GM21447 (cell line): ENCODE measurements at regions not wholly inside any gene's neighbourhood (a gene's known extent, or its start where the extent isn't known, plus 50 kb on each side); places are given as distances from the start of the nearest gene placed in this dataset.

Source experiments
- ATAC-seq: cut with Tn5 transposase; IDR thresholded peaks from one replicate; pipeline ENCODE4 v1.9.1; 2021; ENCODE audit not compliant: unreplicated experiment

DNA sequence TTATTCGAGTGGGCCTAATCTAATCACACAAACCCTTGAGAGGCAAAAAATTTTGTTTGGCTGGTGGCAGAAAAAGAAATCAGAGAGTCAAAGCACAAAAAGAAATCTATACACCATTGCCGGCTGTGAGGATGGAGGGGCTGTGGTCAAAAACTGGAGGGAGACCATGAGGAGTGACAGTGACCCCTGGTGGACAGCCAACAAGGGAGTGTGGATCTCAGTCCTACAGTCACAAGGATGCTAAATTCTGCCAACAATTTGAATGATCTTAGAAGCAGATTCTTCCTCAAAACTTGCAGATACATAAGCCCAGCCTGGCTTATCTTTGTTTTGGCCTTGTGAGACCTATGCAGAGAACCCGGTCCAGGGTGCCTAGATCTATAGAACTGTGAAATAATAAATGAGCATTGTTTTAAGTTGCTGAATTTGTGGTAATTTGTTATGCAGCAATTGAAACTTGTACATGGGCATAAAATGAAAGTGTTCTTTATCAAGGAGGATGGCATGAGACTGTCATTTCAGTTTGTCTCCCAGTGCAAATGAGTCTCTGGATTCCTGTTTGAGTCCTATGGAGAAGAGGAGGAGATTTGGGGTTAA lies 103.0 kb upstream of the ARHGEF26 start:
- ATAC-seq, result no peak

DNA sequence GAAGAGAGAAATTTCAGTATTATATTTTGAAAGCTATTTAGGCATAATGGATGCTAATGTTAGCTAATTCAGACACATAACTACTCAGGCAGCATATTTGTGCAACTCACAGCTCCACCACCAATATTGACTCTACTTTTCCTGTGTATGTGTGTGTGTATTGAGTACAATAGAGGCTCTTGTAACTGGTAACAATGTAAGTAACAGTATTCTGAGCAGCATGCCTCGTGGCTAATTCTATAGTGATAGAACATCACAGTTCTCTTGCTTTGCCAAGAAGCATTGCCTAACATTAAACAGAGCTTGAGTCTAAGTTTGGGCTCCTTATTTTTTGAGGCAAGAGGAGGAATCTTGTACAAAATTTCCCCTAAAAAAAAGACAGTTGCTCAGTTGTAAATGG lies 98.6 kb upstream of the ARHGEF26 start:
- no peak for ATAC-seq

DNA sequence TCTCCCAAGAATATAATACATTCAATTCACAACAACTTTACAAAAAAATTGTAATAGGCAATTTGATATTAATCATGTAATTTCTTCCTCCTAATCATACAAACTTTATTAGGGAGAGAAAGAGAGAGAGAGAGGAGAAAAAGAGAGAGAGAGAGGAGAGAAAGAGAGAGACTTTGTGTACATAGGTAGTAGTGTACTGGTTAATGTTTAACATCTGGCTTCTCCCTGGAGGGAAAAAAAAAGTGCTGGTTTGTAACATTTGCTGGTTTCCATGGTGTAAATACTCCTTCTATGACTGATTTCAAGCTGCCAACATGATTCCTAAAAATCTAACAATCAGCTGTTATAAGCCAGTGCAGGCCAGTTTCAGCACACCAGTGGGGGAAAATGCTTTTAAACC lies 98.0 kb upstream of the ARHGEF26 start:
- no peak for ATAC-seq

DNA sequence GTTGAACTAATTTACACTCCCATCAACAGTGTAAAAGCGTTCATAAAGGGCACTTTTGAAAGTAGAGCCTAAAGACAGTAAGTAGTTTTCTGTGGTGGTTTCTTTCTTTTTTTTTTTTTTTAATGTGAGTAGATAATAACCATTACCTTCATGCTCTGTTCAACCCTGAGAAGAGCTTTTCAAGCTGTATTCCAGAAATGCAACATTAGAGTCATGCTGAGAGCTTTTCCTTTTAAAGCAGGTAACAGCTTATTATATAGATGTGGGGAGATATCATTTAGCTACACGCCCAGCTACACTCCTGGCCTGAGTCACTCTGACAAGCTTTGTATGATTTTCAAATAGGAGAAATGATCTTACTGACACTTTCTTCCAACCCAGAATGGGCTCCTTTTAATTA lies 96.2 kb upstream of the ARHGEF26 start:
- ATAC-seq, result no peak

DNA sequence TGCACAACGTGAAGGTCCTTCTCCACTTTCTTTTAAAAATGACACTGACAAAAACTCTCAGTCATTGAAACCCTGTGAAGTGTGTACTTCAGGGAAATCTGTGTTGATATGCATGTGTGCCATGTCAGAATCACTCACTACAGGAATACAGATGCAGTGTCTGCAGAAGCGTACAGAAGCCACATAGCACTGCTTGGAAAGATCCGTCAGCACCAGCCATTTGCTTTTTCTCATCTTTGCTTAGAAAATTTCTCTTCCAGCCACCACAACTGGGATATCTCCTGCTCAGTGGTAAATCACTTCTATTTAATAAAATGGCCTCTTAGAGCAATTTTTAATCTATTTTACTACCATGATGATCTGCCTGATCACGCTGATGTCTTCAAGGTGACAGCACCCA lies 91.3 kb upstream of the ARHGEF26 start:
- no peak for ATAC-seq

DNA sequence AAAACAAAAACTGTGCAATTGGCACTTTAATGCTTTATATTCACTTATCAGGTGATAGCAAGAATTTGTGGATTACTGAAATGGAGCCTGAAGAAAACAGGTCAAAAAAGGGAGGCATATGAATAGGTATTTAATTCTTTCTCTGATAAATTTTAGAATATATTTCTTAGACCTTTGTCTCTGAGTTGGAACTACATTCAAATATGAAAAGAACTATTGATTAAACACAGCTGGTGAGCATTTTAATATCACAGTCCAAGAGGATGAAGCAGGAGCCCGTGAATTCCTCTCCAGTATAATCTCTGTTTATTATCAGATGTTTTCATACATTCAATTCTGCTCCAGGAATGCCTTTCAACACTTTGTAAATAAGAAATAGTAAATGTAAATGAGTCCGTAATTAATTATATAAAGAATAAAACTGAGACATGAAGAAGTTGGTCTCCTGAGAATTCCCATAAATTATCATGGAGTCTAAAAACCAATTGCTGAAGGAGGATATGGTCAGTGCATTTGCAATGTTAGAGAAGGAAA lies 86.3 kb upstream of the ARHGEF26 start:
- ATAC-seq, result no peak

DNA sequence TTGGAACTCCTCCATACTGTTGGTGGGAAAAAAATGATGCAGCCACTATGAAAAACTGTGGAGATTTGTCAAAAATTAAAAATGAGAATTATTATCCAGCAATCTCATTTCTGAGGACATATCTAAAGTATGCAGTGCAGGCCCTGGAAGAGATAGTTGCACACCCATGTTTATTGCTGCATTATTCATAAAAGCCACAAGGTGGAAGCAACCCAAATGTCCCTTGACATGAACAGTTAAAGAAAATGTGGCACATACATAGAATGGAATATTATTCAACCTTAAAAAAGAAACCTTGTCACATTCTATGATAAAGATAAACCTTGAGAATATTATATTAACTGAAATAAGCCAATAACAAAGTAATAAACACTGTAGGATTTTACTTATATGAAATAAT lies 80.9 kb upstream of the ARHGEF26 start:
- no peak for ATAC-seq

DNA sequence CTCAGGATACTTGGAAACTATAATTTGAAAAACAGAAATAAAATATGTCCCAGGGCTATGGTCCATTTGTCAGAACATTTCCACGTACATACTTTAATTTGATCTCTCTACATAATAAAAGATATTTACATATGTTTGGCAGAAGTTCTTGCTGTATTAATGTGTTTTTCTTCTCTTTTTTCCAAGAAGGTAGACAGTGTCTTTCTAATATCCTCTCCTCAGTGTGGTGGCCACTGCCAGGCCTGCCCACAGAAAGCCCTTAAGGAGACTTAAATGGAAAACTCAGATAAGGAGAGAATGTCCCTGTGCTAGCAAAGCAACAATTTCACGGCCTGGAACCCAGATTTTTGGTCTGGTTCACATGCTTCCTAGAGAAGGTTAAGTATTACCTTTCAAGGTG lies 76.5 kb upstream of the ARHGEF26 start:
- no peak for ATAC-seq

DNA sequence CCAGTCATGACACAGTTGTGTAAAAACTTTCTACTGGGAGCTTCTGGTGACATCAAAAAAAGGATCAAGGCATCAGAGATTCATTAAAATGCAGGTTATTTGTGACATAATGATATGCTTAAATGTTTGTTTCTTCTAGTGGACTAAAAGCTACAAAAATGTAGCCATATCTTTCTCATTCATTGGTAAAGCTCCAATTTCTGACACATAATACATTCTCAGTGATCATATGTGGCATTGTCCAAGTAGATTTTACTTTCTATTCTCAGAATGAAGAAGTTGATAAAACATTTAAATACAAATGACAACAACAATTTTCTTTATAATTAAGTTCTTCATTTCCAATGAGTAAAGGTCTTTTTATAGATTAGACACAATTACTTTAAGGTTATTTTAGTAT lies 71.0 kb upstream of the ARHGEF26 start:
- no peak for ATAC-seq

DNA sequence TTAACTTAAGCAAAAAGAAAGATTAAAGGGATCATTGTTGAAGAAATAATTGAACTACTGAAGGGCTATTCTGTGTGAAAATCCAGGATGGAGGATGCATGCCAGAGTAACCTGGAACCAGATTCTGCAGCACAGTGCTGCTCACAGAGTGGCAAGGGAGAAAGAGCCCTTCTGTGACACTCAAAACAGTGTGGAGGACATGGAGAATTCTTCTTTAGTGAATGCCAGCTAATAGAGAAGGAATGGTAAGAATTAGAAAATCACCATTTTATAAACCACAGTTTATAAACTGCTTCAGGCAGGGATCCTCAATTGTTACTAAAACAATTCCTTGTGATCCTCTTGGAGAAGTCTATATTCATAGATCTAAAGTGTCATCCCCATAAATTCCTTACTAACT lies 70.4 kb upstream of the ARHGEF26 start:
- ATAC-seq, result no peak

DNA sequence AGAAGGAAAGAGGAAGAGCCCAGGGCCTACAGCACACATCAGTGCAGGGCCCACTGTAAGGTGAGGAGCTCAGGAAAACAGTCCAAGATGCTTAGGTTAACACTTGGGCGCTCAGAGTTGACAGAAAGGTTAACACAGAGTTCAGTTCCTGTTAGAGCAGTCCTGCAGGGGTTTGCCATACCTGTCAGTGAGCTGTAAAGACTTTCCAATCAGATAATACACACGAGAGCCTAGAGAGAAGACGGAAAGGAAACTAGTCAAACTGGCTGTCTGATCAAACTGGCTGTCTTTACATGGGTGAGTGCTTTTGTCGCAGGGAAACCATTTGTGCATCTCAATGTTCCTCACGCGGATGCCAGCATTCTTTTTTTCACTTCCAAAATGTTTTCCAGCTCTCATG lies 61.4 kb upstream of the ARHGEF26 start:
- ATAC-seq, result no peak

DNA sequence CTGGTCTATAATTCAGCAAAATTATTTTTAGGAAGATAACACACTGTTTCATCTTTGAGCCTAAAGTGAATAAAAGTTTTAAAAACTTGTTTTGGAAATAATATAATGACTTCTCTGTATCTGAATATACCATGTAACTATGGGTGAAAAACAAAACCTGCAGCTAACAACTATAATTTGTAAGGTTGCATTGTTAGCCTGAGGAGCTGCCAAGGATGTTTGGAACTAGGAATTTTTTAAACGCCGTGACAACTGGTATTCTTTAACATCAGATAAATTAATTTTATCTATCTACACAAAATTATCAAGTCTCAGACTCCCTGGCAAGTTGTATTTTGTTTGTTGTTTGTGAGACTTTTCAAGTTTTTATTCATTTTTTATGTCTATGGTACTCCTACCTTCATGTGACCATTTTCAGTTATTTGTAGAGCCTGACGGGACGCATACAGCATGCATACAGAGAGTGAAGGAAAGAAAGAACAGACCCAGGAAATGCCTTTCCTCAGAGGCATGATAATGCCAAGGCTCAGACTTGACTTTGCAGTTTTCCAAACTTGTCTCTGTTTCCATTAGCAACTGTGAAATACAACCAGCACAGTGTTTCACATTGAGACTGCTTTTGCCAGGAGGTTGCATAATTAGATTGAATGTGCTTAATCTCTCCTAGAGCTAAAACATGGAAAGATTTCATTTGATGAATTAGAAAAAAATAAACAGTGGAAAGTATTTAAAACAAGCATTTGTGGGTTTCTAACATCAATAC lies 60.8 kb upstream of the ARHGEF26 start:
- ATAC-seq, result no peak

DNA sequence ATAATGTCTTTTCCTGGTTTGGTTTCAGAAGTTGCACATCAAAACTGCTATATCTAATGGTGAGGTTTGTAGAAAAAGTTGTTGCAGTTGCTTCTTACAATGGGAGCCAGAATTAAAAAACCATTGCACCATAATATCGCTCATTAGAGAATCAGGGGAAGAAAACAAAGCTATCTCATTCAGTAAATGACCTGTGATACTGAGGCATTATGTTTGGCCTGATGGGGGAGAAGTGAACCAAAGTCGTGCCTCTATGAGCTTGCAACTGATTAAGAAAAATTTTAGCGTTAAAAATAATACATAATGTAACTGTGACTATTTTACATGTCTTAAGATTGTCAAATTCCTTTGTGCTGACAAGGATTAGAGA lies 60.2 kb upstream of the ARHGEF26 start:
- ATAC-seq, result no peak

DNA sequence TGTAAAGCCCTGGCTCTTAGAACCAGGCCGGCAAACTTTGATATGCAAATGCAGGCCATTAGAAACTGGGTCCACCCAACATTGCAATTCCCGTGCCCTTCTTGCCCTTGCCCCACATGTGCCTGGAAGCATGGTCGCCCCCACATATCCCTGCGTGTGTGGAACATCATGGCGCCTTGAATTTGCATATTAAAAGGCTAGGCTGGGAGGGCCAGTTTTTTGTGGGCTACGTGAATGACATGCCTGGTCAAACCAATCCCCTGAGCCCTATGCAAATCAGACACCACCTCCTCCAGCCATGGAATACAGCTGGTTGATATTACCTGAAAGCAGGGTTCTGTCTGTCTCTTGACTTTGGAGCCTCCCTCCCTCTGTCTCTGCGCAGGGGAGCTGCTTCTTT lies 58.7 kb upstream of the ARHGEF26 start:
- ATAC-seq, result no peak

DNA sequence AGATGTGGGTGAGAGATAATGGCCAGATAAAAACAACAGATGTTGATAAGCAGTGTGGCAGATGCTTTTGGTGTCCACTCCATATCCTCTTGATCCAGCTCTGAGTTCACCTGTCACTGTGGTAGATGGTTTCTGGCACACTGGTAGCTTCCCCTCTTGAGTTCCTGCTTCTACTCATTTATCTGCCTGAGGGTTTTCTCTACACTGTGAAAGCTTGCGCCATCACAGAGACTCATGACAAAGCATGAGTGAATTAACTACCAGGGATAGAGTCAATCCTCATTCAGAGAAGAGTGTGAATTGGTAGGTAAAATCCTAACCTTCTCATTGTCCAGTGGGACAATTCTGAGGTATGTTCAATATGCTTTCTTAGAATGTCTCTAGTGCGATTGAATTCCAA lies 50.0 kb upstream of the ARHGEF26 start:
- no peak for ATAC-seq
